NCI-H82 (cell line): ENCODE measurements at regions not wholly inside any gene's neighbourhood (a gene's known extent, or its start where the extent isn't known, plus 50 kb on each side); places are given as distances from the start of the nearest gene placed in this dataset.
A peak's percentile ranks its signal among the peaks of the same experiment; 100 is the strongest.

Experiments used
- DNase-seq: peaks from one replicate; lab custom pipeline; 2025; lab: John Stamatoyannopoulos, UW

DNA sequence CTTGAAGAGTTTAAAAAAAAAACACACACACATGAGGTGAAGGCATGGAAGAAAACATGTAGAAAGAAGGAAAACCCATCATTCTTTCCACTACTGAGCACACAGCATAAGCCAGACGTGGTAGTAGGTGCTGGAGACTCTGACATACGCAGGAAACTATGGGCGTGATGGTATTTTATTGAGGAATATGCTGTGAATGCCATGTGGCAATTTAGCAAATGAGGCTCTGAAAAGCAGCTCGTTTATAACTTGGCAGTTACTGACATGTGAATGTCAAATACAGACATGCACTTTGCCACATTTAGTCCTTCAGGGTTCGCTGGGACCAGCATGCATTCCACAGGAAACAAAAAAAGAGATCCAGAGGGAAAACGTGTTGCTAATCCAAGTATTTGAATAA lies 74.3 kb upstream of the IFNAR2 start:
- no peak for DNase-seq

DNA sequence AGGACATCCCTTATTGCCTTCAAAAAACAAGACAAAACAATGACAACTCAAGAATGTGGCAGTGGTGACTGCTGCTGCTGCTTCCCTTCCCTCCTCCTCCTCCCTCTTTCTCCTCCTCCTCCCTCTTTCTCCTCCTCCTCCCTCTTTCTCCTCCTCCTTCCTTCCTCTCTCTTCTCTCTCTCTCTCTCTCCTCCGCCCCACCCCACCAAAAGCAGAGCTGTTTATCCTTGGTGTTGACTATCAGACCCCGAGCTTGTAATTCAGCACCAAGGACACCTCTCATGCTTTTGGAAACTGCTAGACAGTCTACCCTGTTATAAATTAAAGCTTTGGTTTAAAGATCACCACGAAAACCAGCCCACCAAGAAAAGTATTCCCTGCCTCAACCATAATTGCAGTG lies 72.4 kb upstream of the IFNAR2 start:
- DNase-seq: no peak

DNA sequence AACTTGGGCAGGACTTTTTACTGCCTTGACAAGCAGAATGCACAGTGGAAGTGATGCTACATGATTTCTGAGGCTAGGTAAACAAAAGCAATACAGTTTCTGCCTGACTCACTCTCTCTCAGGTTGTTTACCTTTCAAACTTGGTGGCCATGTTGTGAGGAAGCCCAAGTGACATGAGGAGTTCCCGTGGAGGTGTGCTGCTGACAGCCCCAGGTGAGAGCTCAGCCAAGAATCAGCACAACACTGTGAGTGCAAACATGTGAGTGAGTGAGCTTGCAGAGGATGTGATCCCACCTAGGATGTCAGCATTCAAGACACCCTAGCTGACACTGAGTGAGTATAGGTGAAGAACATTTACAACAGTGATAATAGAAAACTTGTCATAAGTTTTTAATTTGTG lies 71.1 kb upstream of the IFNAR2 start:
- no peak for DNase-seq

DNA sequence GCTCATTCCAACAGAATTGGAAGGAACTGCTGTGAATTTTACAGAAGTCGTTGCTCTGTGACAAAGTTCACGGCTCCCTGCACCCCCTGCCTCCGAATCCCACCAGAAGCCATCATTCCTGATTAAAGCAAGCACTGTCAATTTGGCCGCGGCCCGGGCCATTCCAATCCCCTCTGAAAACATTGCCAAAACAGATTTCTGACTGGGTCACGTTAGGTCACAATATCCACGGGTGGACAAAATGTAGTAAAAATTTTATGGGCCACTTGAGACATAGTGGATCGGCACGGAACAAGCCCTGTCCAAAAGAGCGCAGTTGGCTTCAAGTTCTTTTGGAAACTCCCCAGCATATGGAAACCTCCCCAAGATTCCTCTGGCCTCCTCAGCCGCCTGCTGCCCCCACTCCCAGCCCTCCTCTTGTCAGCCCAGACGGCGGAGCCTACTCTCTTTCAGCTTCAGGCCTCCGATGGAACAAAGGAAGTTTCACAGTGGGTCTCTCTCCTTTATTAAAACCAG lies 67.2 kb upstream of the IFNAR2 start:
- DNase-seq: no peak

DNA sequence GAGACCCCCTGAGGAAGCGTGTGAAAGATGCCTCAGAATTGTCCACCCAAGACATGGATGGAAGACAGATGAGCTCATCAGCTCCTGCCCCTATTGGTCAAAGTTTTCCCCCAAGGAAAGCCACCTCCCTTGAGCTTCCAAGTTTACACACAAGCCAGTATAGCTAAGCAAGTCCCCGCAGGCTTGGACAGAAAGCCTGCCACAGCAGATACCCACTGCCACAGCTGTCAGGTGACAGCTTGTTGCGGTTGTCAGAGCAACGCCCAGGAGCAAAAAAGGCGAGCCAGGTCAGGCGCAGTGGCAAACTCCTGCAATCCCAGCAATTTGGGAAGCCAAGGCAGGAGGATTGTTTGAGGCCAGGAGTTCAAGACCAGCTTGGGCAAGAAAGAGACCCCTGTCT lies 60.9 kb upstream of the IFNAR2 start:
- DNase-seq: no peak

DNA sequence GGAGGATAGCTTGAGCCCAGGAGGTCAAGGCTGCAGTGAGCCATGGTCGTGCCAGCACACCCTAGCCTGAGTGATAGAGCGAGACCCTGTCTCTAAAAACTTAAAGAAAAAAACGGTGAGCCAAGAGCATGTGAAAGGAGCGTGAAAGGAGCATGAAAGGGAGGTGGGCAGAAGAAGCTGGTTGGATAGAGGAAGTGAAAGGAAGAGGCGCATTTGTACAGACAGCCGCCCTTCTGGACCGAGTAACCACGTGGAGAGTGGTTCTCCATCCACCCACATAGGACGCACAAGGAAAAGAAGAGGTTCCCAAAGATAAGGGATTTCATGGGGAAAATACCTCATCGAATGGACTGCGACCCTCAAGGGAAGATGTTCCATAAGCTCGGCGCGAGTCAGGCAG lies 60.4 kb upstream of the IFNAR2 start:
- DNase-seq: no peak

DNA sequence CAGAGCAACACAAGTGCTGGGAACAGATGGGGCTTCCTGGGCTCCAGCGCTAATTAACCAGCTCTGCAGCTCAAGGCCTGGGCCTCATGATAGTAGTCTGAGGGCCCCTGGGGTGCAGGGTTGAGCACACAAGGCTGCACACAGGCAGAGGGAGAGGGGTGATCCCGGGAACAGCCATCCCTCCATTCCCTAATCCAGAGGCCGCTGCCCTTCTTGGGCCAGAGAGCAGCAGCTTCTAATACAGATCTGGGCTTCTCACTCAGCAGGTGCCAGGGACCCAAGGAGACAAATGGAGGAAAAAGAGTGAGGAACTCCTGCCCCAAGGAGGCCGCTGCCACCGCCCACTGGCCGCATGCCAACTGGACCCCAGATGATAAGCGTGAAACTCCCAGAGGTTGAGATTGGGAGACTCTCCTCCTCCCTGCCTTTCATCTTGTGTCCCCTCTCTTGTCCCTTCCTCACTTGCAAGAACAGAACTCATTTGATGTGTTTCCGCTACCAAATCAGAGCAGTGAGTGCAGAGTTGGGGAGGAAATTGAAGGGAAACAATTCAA lies 58.0 kb upstream of the IFNAR2 start:
- peak; percentile 75 for DNase-seq

DNA sequence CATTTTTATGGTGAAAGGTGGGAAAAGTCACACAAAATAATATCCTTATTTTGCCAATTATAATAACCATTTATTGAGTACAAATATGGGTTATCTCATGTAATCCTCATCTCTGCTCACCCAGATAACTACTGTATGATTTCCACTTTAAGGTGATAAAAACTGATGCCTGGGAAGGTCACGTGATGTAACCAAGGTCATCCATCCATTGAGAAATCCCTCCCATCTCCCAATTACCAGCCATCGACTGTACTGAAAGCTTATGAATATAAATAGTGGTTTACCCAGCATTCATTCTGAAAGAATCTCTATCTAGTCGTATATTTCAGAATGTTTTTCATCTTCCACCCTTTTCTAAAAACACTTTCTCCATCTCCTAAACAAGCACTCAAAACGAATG lies 55.0 kb upstream of the IFNAR2 start:
- DNase-seq: no peak
